ENCODE measurements at regions not wholly inside any gene's neighbourhood (a gene's known extent, or its start where the extent isn't known, plus 50 kb on each side); places are given as distances from the start of the nearest gene placed in this dataset.

DNA sequence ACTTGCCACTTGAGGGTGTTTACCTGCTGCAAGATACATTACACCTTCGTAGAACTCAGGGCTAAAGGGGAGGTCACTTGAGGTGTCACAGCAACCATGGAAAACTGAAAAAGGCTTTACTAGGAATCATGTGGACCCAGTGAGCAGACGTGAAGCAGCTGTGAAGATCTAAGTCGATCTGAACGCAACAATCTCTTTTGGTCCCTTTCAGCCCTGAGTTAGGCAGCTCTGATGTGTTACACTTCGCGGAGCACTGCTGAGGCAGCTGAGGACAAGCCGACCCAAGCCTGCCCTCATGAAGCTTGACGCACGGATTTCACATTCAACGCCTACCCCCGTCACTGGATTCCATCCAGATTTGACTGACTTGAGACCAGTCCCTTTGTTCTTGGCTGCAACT is 75.8 kb upstream of the NPAS2 start:
- 94% methylated on average over 11 of the region's 11 CpGs for WGBS (ENCODE audit: insufficient coverage)
- Histone ChIP-seq H2AFZ (ENCODE audit: insufficient read depth, low read depth, low read length, poor library complexity, severe bottlenecking) (no peak overlapping the region), H4K20me1 (ENCODE audit: control insufficient read depth, insufficient read depth, low read length, poor library complexity, severe bottlenecking) (no peaks in the 10 kb centered on the region), H3K9ac (ENCODE audit: low read length) (no peak overlapping the region), H3K4me3 (ENCODE audit: control extremely low read depth in 1 of 5, extremely low read depth in 1 of 5, insufficient read depth in 1 of 5, low read depth in 2 of 5, low read length in 4 of 5) (no peak overlapping the region), H3K36me3 (replicated peaks in 1 of 2; ENCODE audit: control extremely low read depth in 1 of 2, control insufficient read depth in 1 of 2, extremely low read depth in 1 of 2, insufficient read depth in 2 of 2, low read length in 1 of 2) (no peaks in the 10 kb centered on the region), H3K27me3 (replicated peaks in 1 of 4; ENCODE audit: control extremely low read depth in 1 of 4, control insufficient read depth in 3 of 4, insufficient read depth in 4 of 4, low read length in 3 of 4) (peaks cover 0 to 10% (median 0%) of the 10 kb centered on the region in 4 experiments), H3K4me1 (ENCODE audit: control insufficient read depth in 2 of 2, insufficient read depth in 2 of 2, low read length in 2 of 2) (no peaks in the 10 kb centered on the region), H3K27ac (ENCODE audit: low read length in 2 of 2) (no peak overlapping the region), H3K79me2 (ENCODE audit: control insufficient read depth, insufficient read depth, low read length) (no peaks in the 10 kb centered on the region), H3K9me3 (ENCODE audit: control extremely low read depth in 1 of 3, control insufficient read depth in 2 of 3, insufficient read depth in 1 of 3, low read length in 2 of 3) (no peaks in the 10 kb centered on the region), H3K4me2 (replicated peaks; ENCODE audit: low read depth, low read length, poor library complexity, severe bottlenecking) (no peak overlapping the region)
- Mint-ChIP-seq H3K9me3 (ENCODE audit: insufficient read depth) (no peaks in the 10 kb centered on the region), H3K4me3 (no peak overlapping the region), H3K27ac (no peak overlapping the region), H3K4me1 (no peaks in the 10 kb centered on the region), H3K27me3 (peaks cover 43% of the 10 kb centered on the region)
- ChIA-PET CTCF (no interaction called here), POLR2A (no interaction called here)
- no peak for DNase-seq
- ATAC-seq (ENCODE audit: low read depth) = no peak
- intact Hi-C loops (cut with micrococcal nuclease) = no loop called here
- TF ChIP-seq EZH2 (IDR thresholded peaks at IDR 0.05; ENCODE audit: borderline replicate concordance, insufficient read depth, low read depth, low read length, poor library complexity, severe bottlenecking) (no peak), CTCF (IDR thresholded peaks at IDR 0.05) (no peak)

DNA sequence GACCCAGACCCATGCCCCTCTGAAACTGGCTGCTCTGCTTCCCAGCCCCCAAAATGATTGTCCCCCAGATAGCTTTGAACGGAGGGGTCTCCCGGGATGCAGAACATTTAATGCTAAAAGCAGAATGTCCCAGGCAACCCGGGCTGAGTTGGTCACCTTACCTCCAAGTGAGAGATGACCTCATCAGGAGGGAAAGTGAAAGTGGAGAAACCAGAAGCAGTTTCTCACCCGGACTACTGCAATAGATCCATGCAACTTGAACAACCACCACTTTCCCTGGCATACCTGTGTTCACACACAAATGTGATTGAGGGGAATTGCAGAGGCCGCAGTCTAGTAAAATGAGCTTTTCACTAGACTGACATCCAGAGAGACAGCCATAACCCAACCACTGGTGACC is 75.3 kb upstream of the NPAS2 start:
- WGBS (ENCODE audit: insufficient coverage) = 86% methylated on average over 4 of the region's 5 CpGs
- Histone ChIP-seq H3K4me2 (replicated peaks; ENCODE audit: low read depth, low read length, poor library complexity, severe bottlenecking) (no peak overlapping the region), H4K20me1 (ENCODE audit: control insufficient read depth, insufficient read depth, low read length, poor library complexity, severe bottlenecking) (no peaks in the 10 kb centered on the region), H3K4me1 (ENCODE audit: control insufficient read depth in 2 of 2, insufficient read depth in 2 of 2, low read length in 2 of 2) (no peaks in the 10 kb centered on the region), H3K27ac (ENCODE audit: low read length in 2 of 2) (no peak overlapping the region), H3K9me3 (ENCODE audit: control extremely low read depth in 1 of 3, control insufficient read depth in 2 of 3, insufficient read depth in 1 of 3, low read length in 2 of 3) (no peaks in the 10 kb centered on the region), H3K9ac (ENCODE audit: low read length) (no peak overlapping the region), H3K36me3 (replicated peaks in 1 of 2; ENCODE audit: control extremely low read depth in 1 of 2, control insufficient read depth in 1 of 2, extremely low read depth in 1 of 2, insufficient read depth in 2 of 2, low read length in 1 of 2) (no peaks in the 10 kb centered on the region), H3K27me3 (replicated peaks in 1 of 4; ENCODE audit: control extremely low read depth in 1 of 4, control insufficient read depth in 3 of 4, insufficient read depth in 4 of 4, low read length in 3 of 4) (peaks cover 0 to 10% (median 0%) of the 10 kb centered on the region in 4 experiments), H3K79me2 (ENCODE audit: control insufficient read depth, insufficient read depth, low read length) (no peaks in the 10 kb centered on the region), H2AFZ (ENCODE audit: insufficient read depth, low read depth, low read length, poor library complexity, severe bottlenecking) (no peak overlapping the region), H3K4me3 (ENCODE audit: control extremely low read depth in 1 of 5, extremely low read depth in 1 of 5, insufficient read depth in 1 of 5, low read depth in 2 of 5, low read length in 4 of 5) (no peak overlapping the region)
- ChIA-PET POLR2A (no interaction called here), CTCF (no interaction called here)
- H3K9me3 Mint-ChIP-seq (ENCODE audit: insufficient read depth) = no peaks in the 10 kb centered on the region
- no peak overlapping the region for H3K27ac Mint-ChIP-seq
- intact Hi-C loops (cut with micrococcal nuclease) = no loop called here
- H3K4me1 Mint-ChIP-seq = no peaks in the 10 kb centered on the region
- ATAC-seq (ENCODE audit: low read depth) (no peak), DNase-seq (no peak)
- no peak overlapping the region for H3K4me3 Mint-ChIP-seq
- TF ChIP-seq CTCF (IDR thresholded peaks at IDR 0.05) (no peak), EZH2 (IDR thresholded peaks at IDR 0.05; ENCODE audit: borderline replicate concordance, insufficient read depth, low read depth, low read length, poor library complexity, severe bottlenecking) (no peak)
- peaks cover 43% of the 10 kb centered on the region for H3K27me3 Mint-ChIP-seq
